RPMI7951 (cell line): ENCODE measurements at regions not wholly inside any gene's neighbourhood (a gene's known extent, or its start where the extent isn't known, plus 50 kb on each side); places are given as distances from the start of the nearest gene placed in this dataset.
A peak's percentile ranks its signal among the peaks of the same experiment; 100 is the strongest.

Source experiments
- DNase-seq: peaks from one replicate; pipeline ENCODE4 v3.0.0-alpha.2; 2012; ENCODE audit warnings: low read depth

GRCh38 chr7:98515201-98515600 is 101.9 kb upstream of the NPTX2 start:
- no peak for DNase-seq

- DNase-seq, result peak; percentile 15
Measured at GRCh38 chr7:98514211-98515031, 102.7 kb upstream of the NPTX2 start.

GRCh38 chr7:98511175-98511574 is 105.9 kb upstream of the NPTX2 start:
- no peak for DNase-seq

- peak; percentile 58 for DNase-seq
Measured at GRCh38 chr7:98509836-98510235, 107.2 kb upstream of the NPTX2 start.

- no peak for DNase-seq
Measured at GRCh38 chr7:98506471-98506870, 105.6 kb upstream of the BAIAP2L1 start.

GRCh38 chr7:98500764-98501163 is 99.9 kb upstream of the BAIAP2L1 start:
- no peak for DNase-seq

- DNase-seq, result no peak
Measured at GRCh38 chr7:98496618-98497017, 95.7 kb upstream of the BAIAP2L1 start.

GRCh38 chr7:98495200-98495955 is 94.5 kb upstream of the BAIAP2L1 start:
- DNase-seq, result no peak

GRCh38 chr7:98493030-98493778 is 92.3 kb upstream of the BAIAP2L1 start:
- DNase-seq, result no peak

GRCh38 chr7:98488167-98488566 is 87.3 kb upstream of the BAIAP2L1 start:
- no peak for DNase-seq

- DNase-seq, result no peak
Measured at GRCh38 chr7:98483964-98484545, 83.2 kb upstream of the BAIAP2L1 start.

GRCh38 chr7:98483276-98483963 is 82.5 kb upstream of the BAIAP2L1 start:
- no peak for DNase-seq

- no peak for DNase-seq
Measured at GRCh38 chr7:98479318-98479717, 78.4 kb upstream of the BAIAP2L1 start.

GRCh38 chr7:98475352-98475751 is 74.5 kb upstream of the BAIAP2L1 start:
- no peak for DNase-seq

- no peak for DNase-seq
Measured at GRCh38 chr7:98474558-98474957, 73.7 kb upstream of the BAIAP2L1 start.

- no peak for DNase-seq
Measured at GRCh38 chr7:98472521-98472954, 71.6 kb upstream of the BAIAP2L1 start.

- DNase-seq, result peak; percentile 14
Measured at GRCh38 chr7:98470485-98471240, 69.8 kb upstream of the BAIAP2L1 start.

- no peak for DNase-seq
Measured at GRCh38 chr7:98469088-98469487, 68.2 kb upstream of the BAIAP2L1 start.

- DNase-seq, result no peak
Measured at GRCh38 chr7:98467570-98468312, 66.9 kb upstream of the BAIAP2L1 start.

GRCh38 chr7:98465022-98465421 is 64.1 kb upstream of the BAIAP2L1 start:
- no peak for DNase-seq
